Spleen (tissue), 11 donors: ENCODE measurements at regions not wholly inside any gene's neighbourhood (a gene's known extent, or its start where the extent isn't known, plus 50 kb on each side); places are given as distances from the start of the nearest gene placed in this dataset.

Source experiments
- DNase-seq: peaks from one replicate; pipeline ENCODE4 v3.0.0-alpha.2; 2020
- H3K27ac ChIP-seq, 8 donors: fragments of 200-600 bp; sonication (generic) in 7 of 8; 1 replicate in 4 of 8; 2 replicates in 4 of 8; pipeline versions ENCODE4 v1.5.0 to v1.8.0; 2016 to 2021; ENCODE audit warnings: inconsistent platforms in 4 of 8, mild to moderate bottlenecking in 4 of 8, moderate library complexity in 1 of 8
- H3K27me3 ChIP-seq, 7 donors: fragments of 200-600 bp; sonication (generic) in 6 of 7; replicated peaks in 1 of 7; 1 replicate in 4 of 7; 2 replicates in 3 of 7; pipeline versions ENCODE4 v1.5.0 to v1.8.0; 2016 to 2021; ENCODE audit warnings: inconsistent platforms in 3 of 7, mild to moderate bottlenecking in 1 of 7
- H3K36me3 ChIP-seq, 6 donors: fragments of 200-600 bp; sonication (generic) in 5 of 6; 1 replicate in 4 of 6; 2 replicates in 2 of 6; pipeline versions ENCODE4 v1.5.0 to v1.8.0; 2016 to 2021; ENCODE audit warnings: inconsistent platforms in 2 of 6
- H3K4me1 ChIP-seq, 6 donors: fragments of 200-600 bp; sonication (generic) in 5 of 6; 1 replicate in 3 of 6; 2 replicates in 3 of 6; pipeline versions ENCODE4 v1.5.0 to v1.8.0; 2016 to 2021; ENCODE audit warnings: inconsistent platforms in 3 of 6
- H3K4me3 ChIP-seq, 8 donors: fragments of 200-600 bp; sonication (generic) in 7 of 8; 1 replicate in 4 of 8; 2 replicates in 4 of 8; pipeline versions ENCODE4 v1.5.0 to v1.8.0; 2016 to 2021; ENCODE audit warnings: inconsistent platforms in 4 of 8, mild to moderate bottlenecking in 4 of 8, moderate library complexity in 2 of 8
- H3K9me3 ChIP-seq, 8 donors: fragments of 200-600 bp; sonication (generic) in 7 of 8; 1 replicate in 4 of 8; 2 replicates in 4 of 8; pipeline versions ENCODE4 v1.5.0 to v1.8.0; 2016 to 2021; ENCODE audit warnings: inconsistent platforms in 4 of 8
- POLR2A ChIP-seq, 3 donors: fragments of 450-650 bp; IDR thresholded peaks; one replicate each; pipeline ENCODE4 v1.5.1; 2017; ENCODE audit warnings: antibody characterized with exemption in 3 of 3, mild to moderate bottlenecking in 1 of 3
- POLR2AphosphoS5 ChIP-seq, 3 donors: sonication (generic); formaldehyde crosslinking; IDR thresholded peaks; one replicate each; pipeline ENCODE4 v1.5.1; 2017; ENCODE audit warnings: antibody characterized with exemption in 3 of 3
- WGBS, 5 donors: extraction: QIAGEN DNeasy Blood & Tissue Kit in 3 of 5; methylation state at CpG; one replicate each; pipeline versions ENCODE4 v1.1.5 to v1.1.7; 2013 to 2018; 5-methylcytosine and 5-hydroxymethylcytosine counted together
- intact Hi-C: fragments of 100-400 bp; cut with DNase I; formaldehyde crosslinking; loops from one replicate; pipeline ENCODE4 v1.15.0; 2023; ENCODE audit warnings: low total_unique reads
- TF ChIP-seq, protein P1 (sequence below), 11 experiments: fragments of 200-600 bp in 7 of 11; fragments of 450-650 bp in 4 of 11; sonication (generic) in 4 of 11; IDR thresholded peaks in 8 of 11; conservative IDR thresholded peaks in 3 of 11; 1 replicate in 7 of 11; 2 replicates in 4 of 11; pipeline versions ENCODE4 v1.4.0 to v1.8.0; 2016 to 2021; ENCODE audit warnings: antibody characterized with exemption in 11 of 11, inconsistent platforms in 4 of 11, mild to moderate bottlenecking in 1 of 11
- donor health status: healthy with polysubstance abuse.
- donor health status: DM: no; HTN: no; CAD: no; lungs with moderate emphysema.
- donor health status: DM: no; HTN: no; CAD: no.
- donor health status: Bipolar disorder and iron deficiency.
- donor health status: healthy.
- donor health status: DM: no; HTN: no; CAD: no.
- donor health status: DM: yes; HTN: yes; CAD: no.

DNA sequence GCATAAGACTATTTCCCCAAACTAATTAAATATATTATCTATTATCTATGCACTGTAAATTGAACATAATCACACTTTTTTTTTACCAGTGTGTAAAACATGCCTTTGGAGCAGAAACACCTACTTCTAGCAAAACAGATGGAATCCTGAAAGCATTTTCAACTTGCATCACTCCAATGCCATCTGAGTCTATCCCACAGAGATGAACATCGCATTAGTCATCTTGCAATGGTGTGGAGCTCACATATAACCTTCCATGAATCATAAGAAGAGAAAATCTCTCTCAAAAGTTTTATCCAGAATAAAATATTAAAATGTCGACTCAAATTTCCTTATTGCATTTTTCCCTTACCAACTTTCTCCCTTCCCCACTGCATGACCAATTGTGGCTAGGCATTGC, 406.7 kb upstream of the ACTRT1 start:
- no peak for DNase-seq
- TF ChIP-seq POLR2A (IDR thresholded peaks at IDR 0.05) (no peak), POLR2AphosphoS5 (IDR thresholded peaks at IDR 0.05) (no peak)
- TF ChIP-seq, protein P1, sequence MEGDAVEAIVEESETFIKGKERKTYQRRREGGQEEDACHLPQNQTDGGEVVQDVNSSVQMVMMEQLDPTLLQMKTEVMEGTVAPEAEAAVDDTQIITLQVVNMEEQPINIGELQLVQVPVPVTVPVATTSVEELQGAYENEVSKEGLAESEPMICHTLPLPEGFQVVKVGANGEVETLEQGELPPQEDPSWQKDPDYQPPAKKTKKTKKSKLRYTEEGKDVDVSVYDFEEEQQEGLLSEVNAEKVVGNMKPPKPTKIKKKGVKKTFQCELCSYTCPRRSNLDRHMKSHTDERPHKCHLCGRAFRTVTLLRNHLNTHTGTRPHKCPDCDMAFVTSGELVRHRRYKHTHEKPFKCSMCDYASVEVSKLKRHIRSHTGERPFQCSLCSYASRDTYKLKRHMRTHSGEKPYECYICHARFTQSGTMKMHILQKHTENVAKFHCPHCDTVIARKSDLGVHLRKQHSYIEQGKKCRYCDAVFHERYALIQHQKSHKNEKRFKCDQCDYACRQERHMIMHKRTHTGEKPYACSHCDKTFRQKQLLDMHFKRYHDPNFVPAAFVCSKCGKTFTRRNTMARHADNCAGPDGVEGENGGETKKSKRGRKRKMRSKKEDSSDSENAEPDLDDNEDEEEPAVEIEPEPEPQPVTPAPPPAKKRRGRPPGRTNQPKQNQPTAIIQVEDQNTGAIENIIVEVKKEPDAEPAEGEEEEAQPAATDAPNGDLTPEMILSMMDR (IDR thresholded peaks at IDR 0.05 in 8 of 11, conservative IDR thresholded peaks at IDR 0.05 in 3 of 11) = no peak
- 73 to 88% (median 83%) methylated on average over 2 of the region's 2 CpGs for WGBS, 5 donors
- Histone ChIP-seq H3K4me1 (no peaks in the 10 kb centered on the region), H3K4me3 (no peak overlapping the region), H3K9me3 (peaks cover 0 to 17% (median 0%) of the 10 kb centered on the region in 8 donors), H3K27ac (no peak overlapping the region), H3K27me3 (no peaks in the 10 kb centered on the region), H3K36me3 (no peaks in the 10 kb centered on the region)
- intact Hi-C loops = no loop called here

DNA sequence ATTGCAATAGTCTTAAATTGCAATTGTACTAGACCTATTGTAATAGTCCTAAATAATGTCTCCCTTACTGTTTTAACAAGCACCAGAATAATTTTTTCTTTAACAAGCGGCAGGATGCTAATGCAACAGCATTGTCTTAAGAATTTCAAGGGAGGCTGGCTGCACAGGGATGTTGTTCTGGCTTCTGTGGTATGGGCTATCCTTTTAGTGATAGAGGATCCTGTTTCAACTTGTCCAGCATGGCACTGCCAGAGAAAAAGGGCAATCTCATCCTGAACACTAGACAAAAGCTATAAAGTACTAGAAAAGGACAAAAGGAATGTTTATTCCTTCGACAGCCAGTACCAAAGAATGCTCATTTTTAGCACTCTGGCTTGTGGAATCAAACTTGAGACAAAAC, 405.5 kb upstream of the ACTRT1 start:
- Histone ChIP-seq H3K36me3 (no peaks in the 10 kb centered on the region), H3K27ac (no peak overlapping the region), H3K4me3 (no peak overlapping the region), H3K4me1 (no peaks in the 10 kb centered on the region), H3K27me3 (no peaks in the 10 kb centered on the region), H3K9me3 (peaks cover 0 to 18% (median 0%) of the 10 kb centered on the region in 8 donors)
- DNase-seq = no peak
- TF ChIP-seq, protein P1 (IDR thresholded peaks at IDR 0.05 in 8 of 11, conservative IDR thresholded peaks at IDR 0.05 in 3 of 11) = no peak
- TF ChIP-seq POLR2AphosphoS5 (IDR thresholded peaks at IDR 0.05) = no peak
- no peak for TF ChIP-seq POLR2A (IDR thresholded peaks at IDR 0.05)
- intact Hi-C loops = no loop called here
- WGBS, 5 donors = 62 to 85% (median 69%) methylated on average over 2 of the region's 2 CpGs

DNA sequence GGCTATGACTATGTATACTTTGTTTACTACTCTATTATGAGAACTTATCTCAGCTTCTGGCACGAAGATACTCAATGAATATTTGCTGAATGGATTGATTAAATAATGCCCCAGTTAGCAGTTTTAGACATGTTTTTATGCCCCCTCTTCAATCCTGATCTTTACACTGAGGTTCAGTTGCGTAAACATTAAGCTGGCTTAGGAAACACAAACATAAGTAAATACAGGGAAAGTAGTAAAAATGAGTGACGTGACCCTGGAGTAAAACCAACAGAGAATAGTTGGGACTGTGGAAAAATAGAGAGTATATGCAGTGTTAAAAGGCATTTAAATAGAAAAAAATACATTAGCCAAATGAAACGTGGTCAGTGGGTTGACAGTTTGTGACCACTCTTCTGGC, 387.0 kb upstream of the ACTRT1 start:
- H3K27ac ChIP-seq = no peak overlapping the region
- no peaks in the 10 kb centered on the region for H3K27me3 ChIP-seq
- peaks cover 0 to under 1% (median 0%) of the 10 kb centered on the region in 8 donors for H3K9me3 ChIP-seq
- WGBS, 5 donors = 46 to 80% (median 58%) methylated on average over 4 of the region's 4 CpGs
- DNase-seq = no peak
- no peak overlapping the region for H3K4me3 ChIP-seq
- intact Hi-C loops = no loop called here
- no peaks in the 10 kb centered on the region for H3K36me3 ChIP-seq
- no peaks in the 10 kb centered on the region for H3K4me1 ChIP-seq
- TF ChIP-seq POLR2AphosphoS5 (IDR thresholded peaks at IDR 0.05) = no peak
- no peak for TF ChIP-seq POLR2A (IDR thresholded peaks at IDR 0.05)
- TF ChIP-seq, protein P1 (IDR thresholded peaks at IDR 0.05 in 8 of 11, conservative IDR thresholded peaks at IDR 0.05 in 3 of 11) = no peak

DNA sequence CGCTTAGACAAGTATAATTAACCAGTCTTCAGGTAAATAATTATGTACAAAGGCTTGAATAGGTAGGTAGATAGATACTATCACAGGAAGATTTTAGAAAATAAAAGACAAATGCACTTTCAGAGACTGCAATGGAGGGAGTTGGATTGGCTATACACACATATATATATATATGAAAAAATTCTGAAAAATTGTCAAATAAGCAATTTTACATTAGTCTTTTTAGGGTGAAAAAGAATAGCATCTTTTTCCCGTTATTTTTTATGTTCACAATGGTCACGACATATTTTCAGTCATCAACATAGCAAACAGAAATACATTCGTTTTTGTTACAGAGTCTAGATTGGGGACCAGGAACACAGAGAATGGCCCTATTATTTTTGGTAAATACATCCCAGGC, 385.9 kb upstream of the ACTRT1 start:
- 54 to 89% (median 75%) methylated on average over 4 of the region's 4 CpGs for WGBS, 5 donors
- no peak for TF ChIP-seq POLR2AphosphoS5 (IDR thresholded peaks at IDR 0.05)
- TF ChIP-seq, protein P1 (IDR thresholded peaks at IDR 0.05 in 8 of 11, conservative IDR thresholded peaks at IDR 0.05 in 3 of 11) = no peak
- no peak for TF ChIP-seq POLR2A (IDR thresholded peaks at IDR 0.05)
- Histone ChIP-seq H3K4me3 (no peak overlapping the region), H3K36me3 (no peaks in the 10 kb centered on the region), H3K4me1 (no peaks in the 10 kb centered on the region), H3K9me3 (no peaks in the 10 kb centered on the region), H3K27me3 (no peaks in the 10 kb centered on the region), H3K27ac (no peak overlapping the region)
- no peak for DNase-seq
- intact Hi-C loops = no loop called here
